Esophagus muscularis mucosa (tissue), 4 donors: ENCODE measurements at regions not wholly inside any gene's neighbourhood (a gene's known extent, or its start where the extent isn't known, plus 50 kb on each side); places are given as distances from the start of the nearest gene placed in this dataset.
A peak's percentile ranks its signal among the peaks of the same experiment; 100 is the strongest.
"Not testable (repeated sequence)": the region's sequence is repeated elsewhere in the genome, so short reads cannot be mapped to it uniquely, and the experiment has no call there.

Experiments
- DNase-seq: peaks from one replicate; pipeline ENCODE4 v3.0.0-alpha.2; 2017; ENCODE audit errors: extremely low spot score
- H3K27ac ChIP-seq, 4 donors: fragments of 200-600 bp; sonication (generic); replicated peaks in 1 of 4; 1 replicate in 3 of 4; 2 replicates in 1 of 4; pipeline ENCODE4 v1.5.1; 2016 to 2019; ENCODE audit warnings: mild to moderate bottlenecking in 1 of 4
- H3K27me3 ChIP-seq, 4 donors: fragments of 200-600 bp; sonication (generic); one replicate each; pipeline versions ENCODE4 v1.5.1 to v1.6.0; 2016 to 2019
- H3K36me3 ChIP-seq, 4 donors: fragments of 200-600 bp; sonication (generic); one replicate each; pipeline ENCODE4 v1.5.1; 2016 to 2019
- H3K4me1 ChIP-seq, 4 donors: fragments of 200-600 bp; sonication (generic); one replicate each; pipeline ENCODE4 v1.5.1; 2016 to 2019
- H3K4me3 ChIP-seq, 4 donors: fragments of 200-600 bp; sonication (generic); 1 replicate in 2 of 4; 2 replicates in 2 of 4; pipeline ENCODE4 v1.5.1; 2016 to 2019; ENCODE audit warnings: mild to moderate bottlenecking in 4 of 4, moderate library complexity in 1 of 4
- H3K9me3 ChIP-seq, 4 donors: fragments of 200-600 bp; sonication (generic); 1 replicate in 3 of 4; 2 replicates in 1 of 4; pipeline ENCODE4 v1.5.1; 2016 to 2019
- CTCF ChIP-seq, 3 experiments: fragments of 200-600 bp in 2 of 3; fragments of 450-650 bp in 1 of 3; sonication (generic) in 2 of 3; IDR thresholded peaks; one replicate each; pipeline ENCODE4 v1.5.1; 2017 to 2019; ENCODE audit warnings: antibody characterized with exemption in 3 of 3, mild to moderate bottlenecking in 2 of 3, moderate library complexity in 1 of 3
- EP300 ChIP-seq: sonication (generic); formaldehyde crosslinking; IDR thresholded peaks from one replicate; pipeline ENCODE4 v1.6.1; 2017; ENCODE audit warnings: antibody characterized with exemption
- POLR2A ChIP-seq: fragments of 450-650 bp; IDR thresholded peaks from one replicate; pipeline ENCODE4 v1.6.1; 2017; ENCODE audit warnings: antibody characterized with exemption, moderate library complexity, mild to moderate bottlenecking, low read depth
- POLR2AphosphoS5 ChIP-seq, 2 donors: sonication (generic); formaldehyde crosslinking; IDR thresholded peaks; one replicate each; pipeline ENCODE4 v1.6.1; 2017; ENCODE audit warnings: antibody characterized with exemption in 2 of 2
- WGBS: methylation state at CpG from one replicate; pipeline ENCODE4 v1.1.5; 2018; 5-methylcytosine and 5-hydroxymethylcytosine counted together
- intact Hi-C: fragments of 100-400 bp; cut with DNase I; formaldehyde crosslinking; loops from one replicate; pipeline ENCODE4 v1.15.1; 2023

DNA sequence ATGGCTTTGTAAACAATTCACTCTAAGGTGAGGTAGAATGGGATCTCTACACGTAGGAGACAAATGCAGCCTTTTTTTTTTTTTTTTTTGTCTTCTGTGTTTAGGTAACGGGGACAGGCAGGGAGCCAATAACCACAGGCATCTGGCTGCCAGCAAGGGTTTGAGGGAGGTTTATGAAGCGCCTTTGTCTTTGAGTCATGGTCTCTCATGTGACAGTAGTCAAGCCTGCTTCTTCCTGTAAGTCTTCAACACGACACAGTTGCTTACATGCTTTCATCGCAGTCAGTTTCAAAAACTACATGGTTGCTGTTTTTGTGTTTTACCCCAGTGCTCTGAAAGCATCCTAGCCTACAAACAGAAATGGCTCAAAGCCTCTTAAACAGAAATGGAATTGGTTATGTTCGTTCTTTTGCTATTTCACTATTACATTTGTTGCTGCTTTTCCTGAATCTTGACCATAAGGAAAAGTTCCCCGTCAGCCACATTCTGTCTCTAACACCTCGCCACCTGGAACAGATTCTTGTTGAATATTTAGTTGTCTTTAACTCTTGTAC is 127.8 kb upstream of the METTL14 start:
- no peaks in the 10 kb centered on the region for H3K27me3 ChIP-seq
- H3K4me3 ChIP-seq = no peak overlapping the region
- intact Hi-C loops = no loop called here
- DNase-seq = no peak
- TF ChIP-seq POLR2AphosphoS5 (IDR thresholded peaks at IDR 0.05) (no peak), CTCF (IDR thresholded peaks at IDR 0.05) (no peak), EP300 (no peak), POLR2A (no peak)
- H3K27ac ChIP-seq = no peak overlapping the region
- 46% methylated on average over 8 of the region's 8 CpGs for WGBS
- H3K36me3 ChIP-seq = no peaks in the 10 kb centered on the region
- H3K9me3 ChIP-seq = no peaks in the 10 kb centered on the region
- H3K4me1 ChIP-seq = no peaks in the 10 kb centered on the region

DNA sequence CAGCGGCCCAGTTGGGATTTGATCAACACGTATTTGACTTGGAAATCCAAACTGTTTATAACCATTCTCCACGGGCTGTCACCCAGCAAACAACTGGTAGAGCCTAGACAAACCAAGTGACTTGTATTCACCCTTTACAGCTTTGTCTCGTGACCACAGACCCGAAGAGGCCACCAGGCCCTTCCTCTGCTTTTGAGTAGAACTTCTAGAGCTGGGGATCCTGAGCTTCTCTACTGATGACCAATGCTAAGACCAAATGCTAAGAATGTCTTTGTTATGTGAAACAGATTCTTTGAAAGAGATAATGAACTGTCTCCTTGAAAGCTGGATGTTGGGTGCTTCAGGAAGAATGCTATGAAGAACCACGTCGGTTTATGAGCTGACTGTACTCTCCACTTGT is 127.0 kb upstream of the METTL14 start:
- H3K4me3 ChIP-seq, H3K4me1 ChIP-seq, H3K27ac ChIP-seq, H3K36me3 ChIP-seq, H3K9me3 ChIP-seq, H3K27me3 ChIP-seq, DNase-seq, intact Hi-C loops: not testable (repeated sequence)
- 50% methylated on average over 1 of the region's 7 CpGs for WGBS

DNA sequence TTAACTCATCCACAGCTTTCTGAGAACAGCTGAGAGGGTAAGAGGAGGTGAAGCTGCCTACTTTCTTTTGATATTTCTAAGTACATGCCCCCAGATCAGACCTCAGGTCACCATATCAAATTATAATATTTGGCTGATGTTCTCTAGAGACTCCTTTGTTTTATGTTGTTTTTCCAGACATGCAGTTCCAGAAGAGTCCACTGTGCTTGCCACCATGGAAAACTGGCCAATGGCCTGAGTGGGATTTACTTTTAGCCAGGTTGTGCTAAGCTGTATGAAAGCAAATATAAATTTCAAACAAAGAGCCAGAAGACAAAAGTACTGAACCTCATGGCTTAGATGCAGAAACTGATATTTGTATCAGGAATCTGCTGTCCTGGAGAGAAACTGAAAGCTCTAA is 123.6 kb upstream of the METTL14 start:
- H3K4me1 ChIP-seq, H3K36me3 ChIP-seq, DNase-seq, H3K4me3 ChIP-seq, H3K9me3 ChIP-seq, intact Hi-C loops, H3K27me3 ChIP-seq, H3K27ac ChIP-seq: not testable (repeated sequence)

DNA sequence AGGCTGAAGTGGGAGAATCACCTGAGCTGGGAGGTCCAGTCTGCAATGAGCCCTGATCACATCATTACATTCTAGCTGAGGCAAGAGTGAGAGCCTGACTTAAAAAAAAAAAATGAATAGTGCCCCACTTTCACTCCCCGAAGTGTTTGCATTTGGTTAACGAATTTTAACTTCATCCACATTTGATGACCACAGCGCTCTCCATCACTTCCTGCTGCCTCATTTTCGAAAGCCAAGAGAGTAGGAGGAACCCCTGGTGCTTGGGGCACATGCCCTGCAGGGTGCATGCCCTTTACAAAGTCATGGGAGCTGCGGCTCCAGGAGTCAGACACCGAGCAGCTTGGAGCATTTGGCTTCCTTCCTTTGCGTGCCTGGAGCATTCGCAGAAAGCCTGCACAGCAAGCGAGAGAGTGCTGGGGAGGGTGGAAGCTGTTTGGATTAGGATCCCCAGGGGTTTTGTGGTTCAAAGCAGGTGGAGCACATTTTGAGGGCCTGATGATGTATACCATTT is 119.1 kb upstream of the METTL14 start:
- DNase-seq = peak; percentile 60
- H3K9me3 ChIP-seq, H3K4me1 ChIP-seq, H3K4me3 ChIP-seq, H3K27ac ChIP-seq, H3K27me3 ChIP-seq, intact Hi-C loops, H3K36me3 ChIP-seq: not testable (repeated sequence)
- 27% methylated on average over 9 of the region's 9 CpGs for WGBS

DNA sequence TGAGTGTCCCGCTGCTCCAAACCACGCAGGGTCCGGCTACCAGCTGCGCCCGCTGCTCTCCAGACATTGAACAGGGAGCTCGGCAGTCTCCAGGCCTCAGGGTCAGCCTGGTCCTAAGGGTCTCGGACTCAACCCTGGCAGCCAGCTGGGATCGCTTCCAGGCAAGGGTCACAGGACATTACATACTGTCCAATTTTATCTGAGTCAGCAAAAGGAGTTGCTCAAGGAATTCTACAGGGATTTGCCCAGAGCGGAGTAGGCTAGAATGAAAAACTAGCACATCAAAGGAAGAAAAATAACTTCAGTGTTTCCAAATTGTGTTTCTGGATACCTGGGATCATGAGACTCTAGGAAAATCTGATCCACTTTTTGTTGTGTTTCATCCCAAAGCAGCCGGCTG is 112.2 kb upstream of the METTL14 start:
- H3K36me3 ChIP-seq, intact Hi-C loops, H3K9me3 ChIP-seq, H3K4me1 ChIP-seq, H3K27me3 ChIP-seq, H3K27ac ChIP-seq, H3K4me3 ChIP-seq: not testable (repeated sequence)
- peak; percentile 37 for DNase-seq
- WGBS = 94% methylated on average over 9 of the region's 10 CpGs

GRCh38 chr4:118574251-118574913 is 110.8 kb upstream of the METTL14 start:
- peak; percentile 10 for DNase-seq
- intact Hi-C loops, H3K36me3 ChIP-seq, H3K27me3 ChIP-seq, H3K4me1 ChIP-seq, H3K4me3 ChIP-seq, H3K27ac ChIP-seq, H3K9me3 ChIP-seq: not testable (repeated sequence)
- 49% methylated on average over 3 of the region's 3 CpGs for WGBS

- H3K4me1 ChIP-seq, H3K36me3 ChIP-seq, DNase-seq, H3K27me3 ChIP-seq, H3K27ac ChIP-seq, H3K9me3 ChIP-seq, intact Hi-C loops, H3K4me3 ChIP-seq: not testable (repeated sequence)
- WGBS = 70% methylated on average over 1 of the region's 1 CpG
Measured at GRCh38 chr4:118575057-118575456, 110.1 kb upstream of the METTL14 start.

DNA sequence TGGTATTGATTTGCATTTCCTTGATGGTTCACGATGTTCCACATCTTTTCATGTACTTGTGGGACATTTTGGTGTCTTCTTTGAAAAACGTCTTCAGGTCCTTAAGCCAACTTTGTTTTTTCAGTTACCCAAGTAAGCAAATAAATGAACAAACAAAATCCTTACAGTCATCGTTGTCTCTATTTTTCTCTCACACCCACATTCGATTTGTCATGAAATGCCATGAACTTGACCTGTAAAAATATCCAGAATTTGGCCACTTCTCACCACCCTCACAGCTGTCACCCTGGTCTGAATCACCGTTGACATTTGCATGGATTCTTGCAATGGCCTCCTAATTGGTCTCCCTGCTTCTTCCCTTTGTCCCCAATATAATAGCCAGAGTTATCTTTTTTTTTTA is 109.5 kb upstream of the METTL14 start:
- DNase-seq, H3K36me3 ChIP-seq, H3K4me1 ChIP-seq, H3K4me3 ChIP-seq, H3K27me3 ChIP-seq, H3K27ac ChIP-seq, H3K9me3 ChIP-seq, intact Hi-C loops: not testable (repeated sequence)
- 73% methylated on average over 5 of the region's 5 CpGs for WGBS

DNA sequence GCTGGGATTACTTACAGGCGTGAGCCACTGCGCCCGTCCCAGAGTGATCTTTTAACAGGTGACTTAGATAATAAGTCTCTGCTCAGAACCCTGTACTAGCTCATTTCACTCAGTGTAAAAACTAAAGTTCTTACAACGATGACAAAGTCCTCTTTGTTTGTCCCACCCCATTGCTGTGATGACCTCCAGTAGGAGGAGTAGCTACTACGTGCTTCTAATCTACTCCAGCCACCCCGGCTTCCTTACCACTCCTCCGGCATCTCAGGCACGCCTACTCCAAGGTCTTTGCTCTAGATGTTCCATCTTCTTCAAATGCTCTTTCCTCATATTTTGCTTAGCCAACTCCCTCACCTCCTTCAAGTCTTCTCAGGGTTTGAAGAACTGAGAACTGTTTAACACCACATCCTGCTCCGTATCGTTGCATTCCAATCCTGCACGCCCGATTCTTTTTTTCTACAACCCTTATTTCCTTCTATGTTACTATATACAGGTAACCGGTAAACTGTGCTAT is 108.4 kb upstream of the METTL14 start:
- H3K9me3 ChIP-seq, H3K4me1 ChIP-seq, H3K27ac ChIP-seq, H3K36me3 ChIP-seq, DNase-seq, H3K4me3 ChIP-seq, intact Hi-C loops: not testable (repeated sequence)
- peaks cover 0 to 14% (median 0%) of the 10 kb centered on the region in 4 donors for H3K27me3 ChIP-seq
- 90% methylated on average over 13 of the region's 13 CpGs for WGBS
